Panc1 (cell line): ENCODE measurements at regions not wholly inside any gene's neighbourhood (a gene's known extent, or its start where the extent isn't known, plus 50 kb on each side); places are given as distances from the start of the nearest gene placed in this dataset.

Source experiments
- POLR2AphosphoS5 ChIP-seq: IDR thresholded peaks from 2 replicates; pipeline ENCODE4 v1.6.1; 2012; ENCODE audit warnings: mild to moderate bottlenecking, low read depth, low read length, moderate library complexity
- REST ChIP-seq, 2 experiments: IDR thresholded peaks; 2 replicates each; pipeline ENCODE4 v1.6.1; 2011 to 2012; ENCODE audit warnings: low read depth in 2 of 2, control low read depth in 1 of 2, low read length in 1 of 2, mild to moderate bottlenecking in 1 of 2, moderate library complexity in 1 of 2; ENCODE audit not compliant: insufficient read depth in 1 of 2
- TF ChIP-seq, protein P1 (sequence below): fragments of 450-650 bp; IDR thresholded peaks from 2 replicates; pipeline ENCODE4 v1.5.1; 2017; ENCODE audit warnings: mild to moderate bottlenecking

- TF ChIP-seq, protein P1, sequence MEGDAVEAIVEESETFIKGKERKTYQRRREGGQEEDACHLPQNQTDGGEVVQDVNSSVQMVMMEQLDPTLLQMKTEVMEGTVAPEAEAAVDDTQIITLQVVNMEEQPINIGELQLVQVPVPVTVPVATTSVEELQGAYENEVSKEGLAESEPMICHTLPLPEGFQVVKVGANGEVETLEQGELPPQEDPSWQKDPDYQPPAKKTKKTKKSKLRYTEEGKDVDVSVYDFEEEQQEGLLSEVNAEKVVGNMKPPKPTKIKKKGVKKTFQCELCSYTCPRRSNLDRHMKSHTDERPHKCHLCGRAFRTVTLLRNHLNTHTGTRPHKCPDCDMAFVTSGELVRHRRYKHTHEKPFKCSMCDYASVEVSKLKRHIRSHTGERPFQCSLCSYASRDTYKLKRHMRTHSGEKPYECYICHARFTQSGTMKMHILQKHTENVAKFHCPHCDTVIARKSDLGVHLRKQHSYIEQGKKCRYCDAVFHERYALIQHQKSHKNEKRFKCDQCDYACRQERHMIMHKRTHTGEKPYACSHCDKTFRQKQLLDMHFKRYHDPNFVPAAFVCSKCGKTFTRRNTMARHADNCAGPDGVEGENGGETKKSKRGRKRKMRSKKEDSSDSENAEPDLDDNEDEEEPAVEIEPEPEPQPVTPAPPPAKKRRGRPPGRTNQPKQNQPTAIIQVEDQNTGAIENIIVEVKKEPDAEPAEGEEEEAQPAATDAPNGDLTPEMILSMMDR, result no peak
- TF ChIP-seq POLR2AphosphoS5 (no peak), REST (IDR thresholded peaks at IDR 0.05; ENCODE audit: insufficient read depth in 1 of 2, low read depth in 2 of 2, low read length in 1 of 2) (no peak)
Measured at GRCh38 chr3:168336276-168336675, 240.6 kb upstream of the GOLIM4 start.
